ENCODE measurements at regions not wholly inside any gene's neighbourhood (a gene's known extent, or its start where the extent isn't known, plus 50 kb on each side); places are given as distances from the start of the nearest gene placed in this dataset.
A peak's percentile ranks its signal among the peaks of the same experiment; 100 is the strongest.
"Not testable (repeated sequence)": the region's sequence is repeated elsewhere in the genome, so short reads cannot be mapped to it uniquely, and the experiment has no call there.

- DNase-seq (ENCODE audit: low spot score) = no peak
Observed at GRCh38 chr4:64062991-64063390, 346.3 kb downstream of the TECRL start.

GRCh38 chr4:64037033-64037432 lies 372.2 kb downstream of the TECRL start:
- DNase-seq (ENCODE audit: low spot score); in situ Hi-C loops (cut with MboI; ENCODE audit: low sequenced_read_pairs, unreplicated experiment): not testable (repeated sequence)

More at GRCh38 chr4:64062991-64063390, 346.3 kb downstream of the TECRL start:
- no peak for TF ChIP-seq CTCF (IDR thresholded peaks at IDR 0.05; ENCODE audit: borderline replicate concordance, control extremely low read depth, extremely low read depth, insufficient read depth, missing control alignments)
- in situ Hi-C loops (cut with MboI; ENCODE audit: low sequenced_read_pairs, unreplicated experiment) = no loop called here

GRCh38 chr4:64022560-64022959 lies 386.7 kb downstream of the TECRL start:
- no peak for TF ChIP-seq CTCF (IDR thresholded peaks at IDR 0.05; ENCODE audit: borderline replicate concordance, control extremely low read depth, extremely low read depth, insufficient read depth, missing control alignments)

GRCh38 chr4:64016893-64017292 lies 392.4 kb downstream of the TECRL start:
- in situ Hi-C loops (cut with MboI; ENCODE audit: low sequenced_read_pairs, unreplicated experiment) = no loop called here
- no peak for TF ChIP-seq CTCF (IDR thresholded peaks at IDR 0.05; ENCODE audit: borderline replicate concordance, control extremely low read depth, extremely low read depth, insufficient read depth, missing control alignments)
- DNase-seq (ENCODE audit: low spot score) = no peak

More at GRCh38 chr4:64022560-64022959, 386.7 kb downstream of the TECRL start:
- in situ Hi-C loops (cut with MboI; ENCODE audit: low sequenced_read_pairs, unreplicated experiment) = no loop called here
- no peak for DNase-seq (ENCODE audit: low spot score)

GRCh38 chr4:64014647-64015046 lies 394.6 kb downstream of the TECRL start:
- TF ChIP-seq CTCF (IDR thresholded peaks at IDR 0.05; ENCODE audit: borderline replicate concordance, control extremely low read depth, extremely low read depth, insufficient read depth, missing control alignments) = no peak
- DNase-seq (ENCODE audit: low spot score) = no peak
- in situ Hi-C loops (cut with MboI; ENCODE audit: low sequenced_read_pairs, unreplicated experiment) = no loop called here

- DNase-seq (ENCODE audit: low spot score) = peak; percentile 11
- in situ Hi-C loops (cut with MboI; ENCODE audit: low sequenced_read_pairs, unreplicated experiment) = no loop called here
Observed at GRCh38 chr4:64001229-64001898, 407.9 kb downstream of the TECRL start.

More at GRCh38 chr4:64001229-64001898, 407.9 kb downstream of the TECRL start:
- TF ChIP-seq CTCF (IDR thresholded peaks at IDR 0.05; ENCODE audit: borderline replicate concordance, control extremely low read depth, extremely low read depth, insufficient read depth, missing control alignments) = no peak
